ENCODE measurements at regions not wholly inside any gene's neighbourhood (a gene's known extent, or its start where the extent isn't known, plus 50 kb on each side); places are given as distances from the start of the nearest gene placed in this dataset.

DNA sequence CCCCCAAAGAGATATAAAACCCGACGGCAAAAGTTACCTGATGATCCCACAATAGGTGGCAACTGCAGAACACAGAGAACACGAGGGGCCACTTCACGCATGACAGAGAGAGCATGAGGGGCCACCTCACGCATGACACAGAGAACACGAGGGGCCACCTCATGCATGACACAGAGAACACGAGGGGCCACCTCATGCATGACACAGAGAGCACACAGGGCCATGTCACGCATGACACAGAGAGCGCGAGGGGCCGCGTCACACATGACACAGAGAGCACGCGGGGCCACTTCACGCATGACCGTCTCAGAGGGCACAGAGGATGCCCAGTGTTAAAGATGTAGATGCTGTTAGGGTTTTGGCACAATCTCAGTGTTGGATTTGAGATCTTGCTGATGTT is 1359.5 kb downstream of the TBC1D22A start:
- TF ChIP-seq, protein P1, sequence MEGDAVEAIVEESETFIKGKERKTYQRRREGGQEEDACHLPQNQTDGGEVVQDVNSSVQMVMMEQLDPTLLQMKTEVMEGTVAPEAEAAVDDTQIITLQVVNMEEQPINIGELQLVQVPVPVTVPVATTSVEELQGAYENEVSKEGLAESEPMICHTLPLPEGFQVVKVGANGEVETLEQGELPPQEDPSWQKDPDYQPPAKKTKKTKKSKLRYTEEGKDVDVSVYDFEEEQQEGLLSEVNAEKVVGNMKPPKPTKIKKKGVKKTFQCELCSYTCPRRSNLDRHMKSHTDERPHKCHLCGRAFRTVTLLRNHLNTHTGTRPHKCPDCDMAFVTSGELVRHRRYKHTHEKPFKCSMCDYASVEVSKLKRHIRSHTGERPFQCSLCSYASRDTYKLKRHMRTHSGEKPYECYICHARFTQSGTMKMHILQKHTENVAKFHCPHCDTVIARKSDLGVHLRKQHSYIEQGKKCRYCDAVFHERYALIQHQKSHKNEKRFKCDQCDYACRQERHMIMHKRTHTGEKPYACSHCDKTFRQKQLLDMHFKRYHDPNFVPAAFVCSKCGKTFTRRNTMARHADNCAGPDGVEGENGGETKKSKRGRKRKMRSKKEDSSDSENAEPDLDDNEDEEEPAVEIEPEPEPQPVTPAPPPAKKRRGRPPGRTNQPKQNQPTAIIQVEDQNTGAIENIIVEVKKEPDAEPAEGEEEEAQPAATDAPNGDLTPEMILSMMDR (IDR thresholded peaks at IDR 0.05) = no peak
- no peak for TF ChIP-seq POLR2A (IDR thresholded peaks at IDR 0.05)
